ENCODE measurements at regions not wholly inside any gene's neighbourhood (a gene's known extent, or its start where the extent isn't known, plus 50 kb on each side); places are given as distances from the start of the nearest gene placed in this dataset.

GRCh38 chr3:168973206-168973605 lies 690.3 kb downstream of the MECOM start:
- Histone ChIP-seq H3K27me3 (ENCODE audit: low read depth) (no peaks in the 10 kb centered on the region), H3K4me1 (no peaks in the 10 kb centered on the region), H3K36me3 (no peaks in the 10 kb centered on the region), H3K4me3 (no peak overlapping the region), H3K9me3 (replicated peaks) (no peaks in the 10 kb centered on the region), H3K27ac (replicated peaks) (no peak overlapping the region)
- no peak for TF ChIP-seq CTCF (IDR thresholded peaks at IDR 0.05; ENCODE audit: borderline replicate concordance)
- DNase-seq: no peak
- intact Hi-C loops (cut with micrococcal nuclease): no loop called here

- Histone ChIP-seq H3K27ac (replicated peaks) (no peak overlapping the region), H3K4me3 (no peak overlapping the region), H3K36me3 (no peaks in the 10 kb centered on the region), H3K4me1 (no peaks in the 10 kb centered on the region), H3K9me3 (replicated peaks) (no peaks in the 10 kb centered on the region), H3K27me3 (ENCODE audit: low read depth) (no peaks in the 10 kb centered on the region)
- no peak for TF ChIP-seq CTCF (IDR thresholded peaks at IDR 0.05; ENCODE audit: borderline replicate concordance)
- DNase-seq: no peak
- intact Hi-C loops (cut with micrococcal nuclease): no loop called here
Measured at GRCh38 chr3:168968609-168969008, 694.9 kb downstream of the MECOM start.

- Histone ChIP-seq H3K27ac (replicated peaks) (no peak overlapping the region), H3K27me3 (ENCODE audit: low read depth) (no peaks in the 10 kb centered on the region), H3K36me3 (no peaks in the 10 kb centered on the region), H3K9me3 (replicated peaks) (no peaks in the 10 kb centered on the region), H3K4me3 (no peak overlapping the region), H3K4me1 (no peaks in the 10 kb centered on the region)
- no peak for TF ChIP-seq CTCF (IDR thresholded peaks at IDR 0.05; ENCODE audit: borderline replicate concordance)
- intact Hi-C loops (cut with micrococcal nuclease): no loop called here
- no peak for DNase-seq
Measured at GRCh38 chr3:168964736-168965135, 698.8 kb downstream of the MECOM start.

- no peak for TF ChIP-seq CTCF (IDR thresholded peaks at IDR 0.05; ENCODE audit: borderline replicate concordance)
- no peak for DNase-seq
- H3K36me3 ChIP-seq: no peaks in the 10 kb centered on the region
- H3K4me1 ChIP-seq: no peaks in the 10 kb centered on the region
- no peaks in the 10 kb centered on the region for H3K27me3 ChIP-seq (ENCODE audit: low read depth)
- H3K4me3 ChIP-seq: no peak overlapping the region
- intact Hi-C loops (cut with micrococcal nuclease): no loop called here
- no peaks in the 10 kb centered on the region for H3K9me3 ChIP-seq (replicated peaks)
- no peak overlapping the region for H3K27ac ChIP-seq (replicated peaks)
Measured at GRCh38 chr3:168961271-168961670, 702.2 kb downstream of the MECOM start.

GRCh38 chr3:168959731-168960130 lies 703.8 kb downstream of the MECOM start:
- Histone ChIP-seq H3K9me3 (replicated peaks) (no peaks in the 10 kb centered on the region), H3K36me3 (no peaks in the 10 kb centered on the region), H3K27ac (replicated peaks) (no peak overlapping the region), H3K4me1 (no peaks in the 10 kb centered on the region), H3K27me3 (ENCODE audit: low read depth) (no peaks in the 10 kb centered on the region), H3K4me3 (no peak overlapping the region)
- intact Hi-C loops (cut with micrococcal nuclease): no loop called here
- no peak for TF ChIP-seq CTCF (IDR thresholded peaks at IDR 0.05; ENCODE audit: borderline replicate concordance)
- DNase-seq: no peak

GRCh38 chr3:168958466-168958865 lies 705.0 kb downstream of the MECOM start:
- TF ChIP-seq CTCF (IDR thresholded peaks at IDR 0.05; ENCODE audit: borderline replicate concordance): no peak
- Histone ChIP-seq H3K27ac (replicated peaks) (no peak overlapping the region), H3K9me3 (replicated peaks) (peaks cover 9% of the 10 kb centered on the region), H3K4me1 (no peaks in the 10 kb centered on the region), H3K4me3 (no peak overlapping the region), H3K36me3 (no peaks in the 10 kb centered on the region), H3K27me3 (ENCODE audit: low read depth) (no peaks in the 10 kb centered on the region)
- no peak for DNase-seq
- intact Hi-C loops (cut with micrococcal nuclease): no loop called here
